Lower leg skin (tissue), 3 donors: ENCODE measurements at regions not wholly inside any gene's neighbourhood (a gene's known extent, or its start where the extent isn't known, plus 50 kb on each side); places are given as distances from the start of the nearest gene placed in this dataset.

Experiments
- POLR2A ChIP-seq, 2 donors: fragments of 450-650 bp; IDR thresholded peaks; one replicate each; pipeline ENCODE4 v1.6.1; 2016 to 2017; ENCODE audit warnings: antibody characterized with exemption in 2 of 2, mild to moderate bottlenecking in 1 of 2, moderate library complexity in 1 of 2
- TF ChIP-seq, protein P1 (sequence below), 3 donors: fragments of 450-650 bp; IDR thresholded peaks; one replicate each; pipeline ENCODE4 v1.5.1; 2016; ENCODE audit warnings: antibody characterized with exemption in 3 of 3, mild to moderate bottlenecking in 3 of 3, moderate library complexity in 2 of 3

DNA sequence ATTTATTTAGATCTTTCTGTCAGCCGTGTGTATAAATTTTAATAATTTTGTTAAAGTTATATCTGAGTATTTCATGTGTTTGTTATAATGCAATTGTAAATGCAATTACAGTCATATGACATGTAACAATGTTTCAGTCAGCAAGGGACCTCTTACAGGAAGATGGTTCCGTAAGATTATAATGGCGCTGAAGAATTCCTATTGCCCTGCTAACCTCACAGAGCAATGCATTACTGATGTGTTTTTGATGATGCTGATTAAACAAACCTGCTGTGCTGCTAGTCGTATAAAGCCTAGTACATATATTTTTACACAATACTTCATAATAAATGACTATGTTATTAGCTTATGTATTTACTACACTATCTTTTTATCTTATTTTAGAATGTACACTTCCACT, 1166.4 kb downstream of the CDH12 start:
- TF ChIP-seq, protein P1, sequence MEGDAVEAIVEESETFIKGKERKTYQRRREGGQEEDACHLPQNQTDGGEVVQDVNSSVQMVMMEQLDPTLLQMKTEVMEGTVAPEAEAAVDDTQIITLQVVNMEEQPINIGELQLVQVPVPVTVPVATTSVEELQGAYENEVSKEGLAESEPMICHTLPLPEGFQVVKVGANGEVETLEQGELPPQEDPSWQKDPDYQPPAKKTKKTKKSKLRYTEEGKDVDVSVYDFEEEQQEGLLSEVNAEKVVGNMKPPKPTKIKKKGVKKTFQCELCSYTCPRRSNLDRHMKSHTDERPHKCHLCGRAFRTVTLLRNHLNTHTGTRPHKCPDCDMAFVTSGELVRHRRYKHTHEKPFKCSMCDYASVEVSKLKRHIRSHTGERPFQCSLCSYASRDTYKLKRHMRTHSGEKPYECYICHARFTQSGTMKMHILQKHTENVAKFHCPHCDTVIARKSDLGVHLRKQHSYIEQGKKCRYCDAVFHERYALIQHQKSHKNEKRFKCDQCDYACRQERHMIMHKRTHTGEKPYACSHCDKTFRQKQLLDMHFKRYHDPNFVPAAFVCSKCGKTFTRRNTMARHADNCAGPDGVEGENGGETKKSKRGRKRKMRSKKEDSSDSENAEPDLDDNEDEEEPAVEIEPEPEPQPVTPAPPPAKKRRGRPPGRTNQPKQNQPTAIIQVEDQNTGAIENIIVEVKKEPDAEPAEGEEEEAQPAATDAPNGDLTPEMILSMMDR (IDR thresholded peaks at IDR 0.05), result no peak
- TF ChIP-seq POLR2A (IDR thresholded peaks at IDR 0.05), result no peak
